HEK293T (cell line): ENCODE measurements at regions not wholly inside any gene's neighbourhood (a gene's known extent, or its start where the extent isn't known, plus 50 kb on each side); places are given as distances from the start of the nearest gene placed in this dataset.

Experiments used
- ARNT ChIP-seq: fragments of 450-650 bp; IDR thresholded peaks from 2 replicates; pipeline ENCODE4 v1.6.1; 2017; ENCODE audit warnings: mild to moderate bottlenecking
- BHLHE40 ChIP-seq: fragments of 450-650 bp; IDR thresholded peaks from 2 replicates; pipeline ENCODE4 v1.6.1; 2016; ENCODE audit warnings: mild to moderate bottlenecking, moderate library complexity, borderline replicate concordance
- CTBP1 ChIP-seq: fragments of 450-650 bp; IDR thresholded peaks from 2 replicates; pipeline ENCODE4 v1.6.1; 2016; ENCODE audit warnings: borderline replicate concordance
- FOXA1 ChIP-seq: fragments of 450-650 bp; IDR thresholded peaks from 2 replicates; pipeline ENCODE4 v1.6.1; 2016; ENCODE audit warnings: mild to moderate bottlenecking
- FOXK2 ChIP-seq: fragments of 450-650 bp; IDR thresholded peaks from 2 replicates; pipeline ENCODE4 v1.6.1; 2016; ENCODE audit warnings: mild to moderate bottlenecking
- FOXM1 ChIP-seq: fragments of 450-650 bp; IDR thresholded peaks from 2 replicates; pipeline ENCODE4 v1.6.1; 2017; ENCODE audit warnings: mild to moderate bottlenecking, borderline replicate concordance
- HDGF ChIP-seq: fragments of 450-650 bp; IDR thresholded peaks from 2 replicates; pipeline ENCODE4 v1.6.1; 2017; ENCODE audit warnings: antibody characterized with exemption, borderline replicate concordance
- L3MBTL2 ChIP-seq: fragments of 450-650 bp; conservative IDR thresholded peaks from 2 replicates; pipeline ENCODE4 v1.6.1; 2016; ENCODE audit warnings: mild to moderate bottlenecking
- LEF1 ChIP-seq: fragments of 450-650 bp; IDR thresholded peaks from 2 replicates; pipeline ENCODE4 v1.6.1; 2017; ENCODE audit warnings: mild to moderate bottlenecking, borderline replicate concordance
- NFRKB ChIP-seq: fragments of 450-650 bp; IDR thresholded peaks from 2 replicates; pipeline ENCODE4 v1.6.1; 2016; ENCODE audit warnings: mild to moderate bottlenecking, moderate library complexity
- PKNOX1 ChIP-seq: fragments of 450-650 bp; IDR thresholded peaks from 2 replicates; pipeline ENCODE4 v1.6.1; 2016
- SP1 ChIP-seq: fragments of 450-650 bp; IDR thresholded peaks from 2 replicates; pipeline ENCODE4 v1.6.1; 2017
- SUZ12 ChIP-seq: fragments of 450-650 bp; IDR thresholded peaks from 2 replicates; pipeline ENCODE4 v1.6.1; 2016; ENCODE audit warnings: mild to moderate bottlenecking

GRCh38 chr7:25557379-25557917, 329.2 kb upstream of the NPVF start:
- TF ChIP-seq HDGF (no peak), SUZ12 (no peak), FOXM1 (no peak), SP1 (no peak), LEF1 (no peak), ARNT (no peak), NFRKB (no peak), L3MBTL2 (no peak), BHLHE40 (no peak), CTBP1 (no peak), PKNOX1 (no peak), FOXK2 (no peak), FOXA1 (no peak)
